GM12865 (cell line): ENCODE measurements at regions not wholly inside any gene's neighbourhood (a gene's known extent, or its start where the extent isn't known, plus 50 kb on each side); places are given as distances from the start of the nearest gene placed in this dataset.

Experiments used
- DNase-seq: peaks from one replicate; pipeline ENCODE4 v3.0.0; 2010; ENCODE audit warnings: low read depth
- H3K4me3 ChIP-seq: 2 replicates; pipeline ENCODE4 v1.5.1; 2011; ENCODE audit warnings: mild to moderate bottlenecking, low read depth, low read length, control low read depth
- CTCF ChIP-seq: IDR thresholded peaks from 2 replicates; pipeline ENCODE4 v1.5.1; 2011; ENCODE audit warnings: low read length, control low read depth, low read depth, inconsistent platforms; ENCODE audit not compliant: insufficient read depth; ENCODE audit errors: missing control alignments

- DNase-seq = no peak
These were observed 494.5 kb downstream of the RNF144A start for GRCh38 chr2:7411691-7412090.

GRCh38 chr2:7417845-7418742 is 500.9 kb downstream of the RNF144A start:
- no peak for DNase-seq
- no peak overlapping the region for H3K4me3 ChIP-seq
- TF ChIP-seq CTCF = no peak

More at GRCh38 chr2:7411691-7412090, 494.5 kb downstream of the RNF144A start:
- no peak overlapping the region for H3K4me3 ChIP-seq
- TF ChIP-seq CTCF = no peak

GRCh38 chr2:7419186-7419585 is 502.0 kb downstream of the RNF144A start:
- DNase-seq = no peak
- no peak overlapping the region for H3K4me3 ChIP-seq
- TF ChIP-seq CTCF = no peak

- TF ChIP-seq CTCF = no peak
- no peak for DNase-seq
- no peak overlapping the region for H3K4me3 ChIP-seq
These were observed 502.7 kb downstream of the RNF144A start for GRCh38 chr2:7419814-7420311.

GRCh38 chr2:7420530-7420929 is 503.3 kb downstream of the RNF144A start:
- no peak overlapping the region for H3K4me3 ChIP-seq
- TF ChIP-seq CTCF = no peak
- no peak for DNase-seq

- TF ChIP-seq CTCF = no peak
- DNase-seq = no peak
- no peak overlapping the region for H3K4me3 ChIP-seq
These were observed 507.3 kb downstream of the RNF144A start for GRCh38 chr2:7424481-7424880.
